ENCODE measurements at regions not wholly inside any gene's neighbourhood (a gene's known extent, or its start where the extent isn't known, plus 50 kb on each side); places are given as distances from the start of the nearest gene placed in this dataset.

- DNase-seq = no peak
- Histone ChIP-seq H2AK9ac (replicated peaks; ENCODE audit: low read depth, low read length, poor library complexity) (no peak overlapping the region), H3K14ac (replicated peaks; ENCODE audit: low read depth, low read length) (no peak overlapping the region), H3K36me3 (ENCODE audit: control insufficient read depth, insufficient read depth, low read length) (no peaks in the 10 kb centered on the region), H4K8ac (ENCODE audit: low read depth in 2 of 2, low read length in 2 of 2) (no peak overlapping the region), H3K9ac (ENCODE audit: low read depth, low read length) (no peak overlapping the region), H2BK15ac (ENCODE audit: low read depth, low read length) (no peak overlapping the region), H3K9me1 (ENCODE audit: insufficient read depth, low read length) (no peaks in the 10 kb centered on the region), H3K18ac (ENCODE audit: low read depth, low read length) (no peak overlapping the region), H4K20me1 (ENCODE audit: insufficient read depth, low read length) (no peaks in the 10 kb centered on the region), H3K9me3 (ENCODE audit: control insufficient read depth, insufficient read depth, low read length) (no peaks in the 10 kb centered on the region), H3K56ac (ENCODE audit: extremely low read depth, insufficient read depth, low read length) (no peak overlapping the region), H4K5ac (ENCODE audit: low read depth, low read length) (no peak overlapping the region), H2BK120ac (ENCODE audit: low read depth, low read length) (no peak overlapping the region), H2BK20ac (ENCODE audit: low read depth, low read length) (no peak overlapping the region), H4K91ac (ENCODE audit: insufficient read depth, low read depth, low read length) (no peak overlapping the region), H3K27ac (ENCODE audit: insufficient read depth, low read length) (no peak overlapping the region), H3K4me3 (ENCODE audit: insufficient read depth, low read depth, low read length) (no peak overlapping the region), H2AK5ac (ENCODE audit: low read depth, low read length) (no peak overlapping the region), H3K4ac (ENCODE audit: low read depth, low read length) (no peak overlapping the region), H3K79me1 (ENCODE audit: low read depth in 1 of 2, low read length in 2 of 2) (no peaks in the 10 kb centered on the region), H2AFZ (replicated peaks; ENCODE audit: low read length, poor library complexity) (no peak overlapping the region), H3K4me2 (ENCODE audit: low read depth, low read length) (no peak overlapping the region), H3K23ac (ENCODE audit: low read depth, low read length) (no peak overlapping the region), H3K4me1 (ENCODE audit: control insufficient read depth, insufficient read depth, low read length) (no peaks in the 10 kb centered on the region), H3K27me3 (ENCODE audit: control insufficient read depth, insufficient read depth, low read length) (peaks cover 14% of the 10 kb centered on the region), H2BK5ac (ENCODE audit: low read depth, low read length, poor library complexity, severe bottlenecking) (no peak overlapping the region)
- TF ChIP-seq SMC3 (IDR thresholded peaks at IDR 0.05; ENCODE audit: low read depth, low read length) = no peak
- no peak for TF ChIP-seq CHD1 (IDR thresholded peaks at IDR 0.05; ENCODE audit: low read depth, low read length)
- TF ChIP-seq CTCF (conservative IDR thresholded peaks at IDR 0.05; ENCODE audit: low read depth, low read length) = no peak
- no peak for TF ChIP-seq RAD21 (IDR thresholded peaks at IDR 0.05; ENCODE audit: low read length)
- no peak for TF ChIP-seq RCOR1 (IDR thresholded peaks at IDR 0.05; ENCODE audit: insufficient replicate concordance, low read length)
- TF ChIP-seq USF2 (IDR thresholded peaks at IDR 0.05; ENCODE audit: low read depth, low read length) = no peak
- dilution Hi-C loops (cut with HindIII; ENCODE audit: low sequenced_read_pairs, unreplicated experiment) (no loop called here), intact Hi-C loops (cut with micrococcal nuclease) (no loop called here), in situ Hi-C loops (cut with MboI; ENCODE audit: low sequenced_read_pairs) (no loop called here)
- BruUV-seq (replicated peaks) = no TSS peak
- WGBS, 2 experiments (ENCODE audit: extremely low coverage in 2 of 2, insufficient read length in 1 of 2) = no CpG with 5 or more reads among the region's 4 CpGs
- ChIA-PET POLR2A (ENCODE audit: unreplicated experiment) (no interaction called here), CTCF (no interaction called here)
- ATAC-seq (ENCODE audit: low read depth) = no peak
Observed at GRCh38 chr13:50697746-50698539, 145.5 kb downstream of the DLEU7 start.
